ENCODE measurements at regions not wholly inside any gene's neighbourhood (a gene's known extent, or its start where the extent isn't known, plus 50 kb on each side); places are given as distances from the start of the nearest gene placed in this dataset.

- TF ChIP-seq RREB1 (CRISPR knock-in tag; IDR thresholded peaks at IDR 0.05) (no peak), TEAD4 (IDR thresholded peaks at IDR 0.05; ENCODE audit: low read length) (peak; percentile 79), TEAD4 (CRISPR knock-in tag; IDR thresholded peaks at IDR 0.05; ENCODE audit: borderline replicate concordance) (no peak), E2F6 (IDR thresholded peaks at IDR 0.05; ENCODE audit: borderline replicate concordance in 1 of 2, extremely low read depth in 1 of 2, insufficient read depth in 1 of 2, insufficient read length in 1 of 2, low read depth in 1 of 2, low read length in 1 of 2, poor library complexity in 1 of 2, severe bottlenecking in 1 of 2) (peak in 1 of 2 experiments; percentile 10), U2AF1 (optimal IDR thresholded peaks at IDR 0.05; ENCODE audit: low read depth, low read length) (no peak), NR4A1 (CRISPR knock-in tag; IDR thresholded peaks at IDR 0.05) (no peak), NR4A1 (tag; IDR thresholded peaks at IDR 0.05) (peak; percentile 17; the same call in 1 of the 2 replicates), CBFA2T3 (IDR thresholded peaks at IDR 0.05) (peak; percentile 91), ZNF174 (CRISPR knock-in tag; IDR thresholded peaks at IDR 0.05) (no peak), RBM34 (IDR thresholded peaks at IDR 0.05; ENCODE audit: borderline replicate concordance, insufficient read depth, low read length) (no peak), ATF2 (CRISPR knock-in tag; IDR thresholded peaks at IDR 0.05) (no peak), ZFP1 (CRISPR knock-in tag; IDR thresholded peaks at IDR 0.05) (no peak), ZNF197 (CRISPR knock-in tag; IDR thresholded peaks at IDR 0.05; ENCODE audit: low read depth) (no peak), DPF2 (IDR thresholded peaks at IDR 0.05) (peak; percentile 85), ZBTB49 (CRISPR knock-in tag; IDR thresholded peaks at IDR 0.05; ENCODE audit: borderline replicate concordance) (no peak)
Observed at GRCh38 chr7:36092221-36092771, 60.8 kb upstream of the EEPD1 start (continued).
